Activated CD4-positive, alpha-beta T cell treated with anti-CD3 and anti-CD28 coated beads, Interleukin-2, amount 10 ng/mL, durations not matched to agents 7 days and 5 days (primary cell): ENCODE measurements at regions not wholly inside any gene's neighbourhood (a gene's known extent, or its start where the extent isn't known, plus 50 kb on each side); places are given as distances from the start of the nearest gene placed in this dataset.

Experiments used
- CTCF ChIA-PET: fragments of 350-600 bp; sonication (Branson Sonifier 250); formaldehyde crosslinking; loops from one replicate; lab custom pipeline; 2021; ENCODE audit warnings: antibody characterized with exemption; lab: Charles Lee
- POLR2A ChIA-PET: fragments of 350-600 bp; sonication (Branson Sonifier 250); formaldehyde crosslinking; loops from one replicate; lab custom pipeline; 2021; ENCODE audit warnings: antibody characterized with exemption; lab: Charles Lee
- DNase-seq: peaks from one replicate; pipeline ENCODE4 v3.0.0-alpha.2; 2020
- H3K27ac Mint-ChIP-seq: one replicate; pipeline ENCODE4 v1.8.0; 2021; ENCODE audit warnings: mild to moderate bottlenecking, moderate library complexity, mixed read lengths
- H3K27me3 Mint-ChIP-seq: one replicate; pipeline ENCODE4 v1.8.0; 2021; ENCODE audit warnings: mixed read lengths
- H3K36me3 Mint-ChIP-seq: one replicate; pipeline ENCODE4 v1.8.0; 2021; ENCODE audit warnings: low read depth, mixed read lengths
- H3K4me1 Mint-ChIP-seq: one replicate; pipeline ENCODE4 v1.8.0; 2021; ENCODE audit warnings: mixed read lengths
- H3K4me3 Mint-ChIP-seq: one replicate; pipeline ENCODE4 v1.8.0; 2021; ENCODE audit warnings: mild to moderate bottlenecking, moderate library complexity, mixed read lengths
- H3K9me3 Mint-ChIP-seq: one replicate; pipeline ENCODE4 v1.8.0; 2021; ENCODE audit warnings: mixed read lengths

GRCh38 chr21:15329191-15329590, 264.4 kb upstream of the NRIP1 start:
- no peak overlapping the region for H3K27ac Mint-ChIP-seq
- CTCF ChIA-PET: no interaction called here
- H3K4me1 Mint-ChIP-seq: no peaks in the 10 kb centered on the region
- POLR2A ChIA-PET: no interaction called here
- DNase-seq: no peak
- no peak overlapping the region for H3K4me3 Mint-ChIP-seq
- no peaks in the 10 kb centered on the region for H3K36me3 Mint-ChIP-seq
- no peaks in the 10 kb centered on the region for H3K9me3 Mint-ChIP-seq
- no peaks in the 10 kb centered on the region for H3K27me3 Mint-ChIP-seq

- no peak overlapping the region for H3K4me3 Mint-ChIP-seq
- H3K4me1 Mint-ChIP-seq: no peaks in the 10 kb centered on the region
- CTCF ChIA-PET: no interaction called here
- H3K36me3 Mint-ChIP-seq: no peaks in the 10 kb centered on the region
- H3K27me3 Mint-ChIP-seq: no peaks in the 10 kb centered on the region
- H3K27ac Mint-ChIP-seq: no peak overlapping the region
- no peak for DNase-seq
- no peaks in the 10 kb centered on the region for H3K9me3 Mint-ChIP-seq
- POLR2A ChIA-PET: no interaction called here
Observed at GRCh38 chr21:15330872-15331271, 266.1 kb upstream of the NRIP1 start.

DNA sequence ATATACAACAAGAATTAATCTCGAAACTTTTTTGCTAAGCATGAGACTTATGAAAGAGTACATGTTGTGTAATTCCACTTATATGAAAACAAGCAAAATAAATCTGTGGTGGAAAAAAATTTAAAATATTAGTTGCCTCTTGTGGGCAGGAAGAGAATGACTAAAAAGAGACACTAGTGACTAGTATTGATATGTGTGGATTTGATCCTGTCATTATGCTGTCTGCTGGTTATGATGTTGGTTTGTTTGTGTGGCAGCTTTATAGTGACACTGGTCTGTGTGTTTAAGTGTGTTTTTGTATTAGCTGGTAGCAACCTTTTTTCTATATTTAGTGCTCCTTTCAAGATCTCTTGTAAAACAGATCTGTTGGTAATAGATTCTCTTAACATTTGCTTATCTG, 267.8 kb upstream of the NRIP1 start:
- no peaks in the 10 kb centered on the region for H3K4me1 Mint-ChIP-seq
- H3K36me3 Mint-ChIP-seq: no peaks in the 10 kb centered on the region
- H3K27ac Mint-ChIP-seq: no peak overlapping the region
- H3K27me3 Mint-ChIP-seq: no peaks in the 10 kb centered on the region
- H3K4me3 Mint-ChIP-seq: no peak overlapping the region
- ChIA-PET CTCF (no interaction called here), POLR2A (no interaction called here)
- H3K9me3 Mint-ChIP-seq: no peaks in the 10 kb centered on the region
- DNase-seq: no peak

DNA sequence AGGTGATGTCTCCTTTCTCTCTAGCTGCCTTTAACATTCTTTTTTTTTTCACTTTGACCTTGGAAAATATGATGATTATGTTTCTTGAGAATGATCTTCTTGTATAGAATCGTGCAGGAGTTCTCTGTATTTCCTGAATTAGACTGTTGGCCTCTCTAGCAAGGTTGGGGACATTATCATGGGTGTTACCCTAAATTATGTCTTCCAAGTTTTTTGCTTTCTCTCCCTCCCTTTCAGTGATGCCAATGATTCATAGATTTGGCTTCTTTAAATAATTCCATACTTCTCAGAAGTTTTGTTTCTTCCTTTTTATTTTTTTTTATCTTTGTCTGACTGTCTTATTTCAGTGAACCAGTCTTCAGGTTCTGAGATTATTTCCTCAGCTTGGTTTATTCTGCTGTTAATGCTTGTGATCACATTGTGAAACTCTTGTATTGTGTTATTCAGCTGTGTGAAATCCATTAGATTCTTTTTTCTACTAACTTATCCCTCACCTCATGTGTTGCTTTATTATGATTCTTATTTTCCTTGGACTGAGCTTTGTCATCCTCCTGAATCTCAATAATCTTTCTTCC, 268.4 kb upstream of the NRIP1 start:
- Mint-ChIP-seq H3K4me3 (no peak overlapping the region), H3K27me3 (no peaks in the 10 kb centered on the region), H3K27ac (no peak overlapping the region), H3K36me3 (no peaks in the 10 kb centered on the region), H3K9me3 (no peaks in the 10 kb centered on the region), H3K4me1 (no peaks in the 10 kb centered on the region)
- CTCF ChIA-PET: interaction anchor here (0.9 kb wide), 1 partner anchor 47 kb away, joined by 5 read pairs; no protein-coding TSS in a partner anchor
- no peak for DNase-seq
- POLR2A ChIA-PET: no interaction called here

- no peaks in the 10 kb centered on the region for H3K4me1 Mint-ChIP-seq
- H3K27me3 Mint-ChIP-seq: peaks cover 2% of the 10 kb centered on the region
- ChIA-PET CTCF (interaction anchor here (0.6 to 0.9 kb wide), 2 partner anchors 20 to 48 kb away, joined by 3 to 5 read pairs; no protein-coding TSS in a partner anchor), POLR2A (no interaction called here)
- no peak for DNase-seq
- no peaks in the 10 kb centered on the region for H3K36me3 Mint-ChIP-seq
- H3K4me3 Mint-ChIP-seq: no peak overlapping the region
- H3K9me3 Mint-ChIP-seq: no peaks in the 10 kb centered on the region
- H3K27ac Mint-ChIP-seq: no peak overlapping the region
Observed at GRCh38 chr21:15333951-15334350, 269.2 kb upstream of the NRIP1 start.

DNA sequence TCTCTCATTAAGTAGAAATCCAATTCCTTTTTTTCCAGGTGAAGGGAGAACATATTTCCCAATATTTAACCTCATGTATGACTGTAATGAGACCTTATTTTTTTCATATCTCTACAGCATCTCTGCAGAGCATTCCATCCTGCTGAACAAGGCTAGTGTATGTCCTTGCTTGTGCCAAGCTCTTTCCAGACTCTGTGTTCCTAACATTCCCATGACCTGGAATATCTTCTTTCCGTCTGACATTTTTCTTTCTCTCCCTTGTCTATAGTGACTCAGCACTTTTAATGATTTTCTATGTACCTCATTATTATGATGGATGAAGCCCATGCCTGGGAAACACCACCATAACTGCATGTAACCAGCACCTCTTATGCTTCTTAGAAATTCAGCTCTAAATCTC, 278.3 kb upstream of the NRIP1 start:
- DNase-seq: no peak
- Mint-ChIP-seq H3K9me3 (no peaks in the 10 kb centered on the region), H3K4me3 (no peak overlapping the region), H3K4me1 (no peaks in the 10 kb centered on the region), H3K27ac (no peak overlapping the region), H3K27me3 (peaks cover 4% of the 10 kb centered on the region), H3K36me3 (no peaks in the 10 kb centered on the region)
- ChIA-PET CTCF (no interaction called here), POLR2A (no interaction called here)

- Mint-ChIP-seq H3K9me3 (no peaks in the 10 kb centered on the region), H3K27ac (no peak overlapping the region), H3K4me1 (peaks cover 2% of the 10 kb centered on the region), H3K4me3 (no peak overlapping the region), H3K27me3 (no peaks in the 10 kb centered on the region), H3K36me3 (no peaks in the 10 kb centered on the region)
- ChIA-PET CTCF (no interaction called here), POLR2A (no interaction called here)
- no peak for DNase-seq
Observed at GRCh38 chr21:15352009-15352408, 287.2 kb upstream of the NRIP1 start.

GRCh38 chr21:15353546-15353945, 288.7 kb upstream of the NRIP1 start:
- ChIA-PET CTCF (no interaction called here), POLR2A (no interaction called here)
- DNase-seq: no peak
- no peak overlapping the region for H3K27ac Mint-ChIP-seq
- peaks cover 2% of the 10 kb centered on the region for H3K4me1 Mint-ChIP-seq
- no peak overlapping the region for H3K4me3 Mint-ChIP-seq
- no peaks in the 10 kb centered on the region for H3K27me3 Mint-ChIP-seq
- no peaks in the 10 kb centered on the region for H3K36me3 Mint-ChIP-seq
- no peaks in the 10 kb centered on the region for H3K9me3 Mint-ChIP-seq

GRCh38 chr21:15354516-15354915, 289.7 kb upstream of the NRIP1 start:
- H3K27me3 Mint-ChIP-seq: no peaks in the 10 kb centered on the region
- no peaks in the 10 kb centered on the region for H3K36me3 Mint-ChIP-seq
- no peak for DNase-seq
- H3K4me3 Mint-ChIP-seq: no peak overlapping the region
- peaks cover 2% of the 10 kb centered on the region for H3K4me1 Mint-ChIP-seq
- ChIA-PET CTCF (no interaction called here), POLR2A (no interaction called here)
- H3K27ac Mint-ChIP-seq: no peak overlapping the region
- no peaks in the 10 kb centered on the region for H3K9me3 Mint-ChIP-seq

DNA sequence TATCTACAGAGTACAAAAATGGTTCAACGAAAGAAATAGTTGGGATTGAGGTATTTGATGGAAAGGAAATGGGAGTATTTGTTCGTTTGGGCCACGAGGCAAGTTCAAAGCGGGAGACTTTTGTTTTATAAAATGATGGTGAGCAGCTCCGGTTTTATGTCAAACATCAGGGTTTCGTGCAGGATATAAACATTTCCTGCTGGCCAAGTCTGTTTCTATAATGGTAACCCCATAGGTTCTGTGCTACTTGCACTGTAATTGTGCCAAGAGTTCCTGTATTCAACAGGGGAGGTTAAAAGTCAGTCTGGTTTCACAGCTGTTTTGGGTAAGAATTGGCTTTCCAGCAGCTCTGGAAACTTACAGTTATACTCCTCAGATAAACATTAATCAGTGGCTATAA, 290.3 kb upstream of the NRIP1 start:
- Mint-ChIP-seq H3K27me3 (no peaks in the 10 kb centered on the region), H3K4me3 (no peak overlapping the region)
- POLR2A ChIA-PET: no interaction called here

DNA sequence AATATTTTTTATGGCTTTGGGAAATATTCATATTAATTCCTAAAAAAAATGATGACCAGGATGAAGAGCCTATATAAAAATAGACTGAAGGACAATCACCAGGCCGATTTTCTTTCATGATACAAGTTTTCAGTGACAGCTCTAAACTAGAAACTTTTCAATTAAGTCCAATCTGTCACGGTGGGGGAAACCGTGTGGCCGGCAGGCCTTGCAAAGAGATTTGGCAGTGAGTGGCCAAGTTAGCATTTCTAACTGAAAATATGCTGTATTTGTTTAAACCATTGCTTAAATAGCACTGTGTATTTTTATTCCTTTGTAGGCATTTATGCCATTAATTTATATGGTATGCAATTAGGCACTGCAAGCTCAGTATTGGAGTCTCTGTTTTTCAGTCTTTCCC, 294.5 kb upstream of the NRIP1 start:
- Mint-ChIP-seq H3K36me3 (no peaks in the 10 kb centered on the region), H3K27ac (no peak overlapping the region), H3K4me1 (peaks cover 2% of the 10 kb centered on the region), H3K4me3 (no peak overlapping the region), H3K9me3 (peaks cover 2% of the 10 kb centered on the region), H3K27me3 (no peaks in the 10 kb centered on the region)
- CTCF ChIA-PET: no interaction called here
- no peak for DNase-seq
- POLR2A ChIA-PET: no interaction called here

More for the DNA sequence above, 290.3 kb upstream of the NRIP1 start:
- H3K9me3 Mint-ChIP-seq: no peaks in the 10 kb centered on the region
- DNase-seq: no peak
- CTCF ChIA-PET: no interaction called here
- no peaks in the 10 kb centered on the region for H3K36me3 Mint-ChIP-seq
- peaks cover 2% of the 10 kb centered on the region for H3K4me1 Mint-ChIP-seq
- H3K27ac Mint-ChIP-seq: no peak overlapping the region

GRCh38 chr21:15362458-15362857, 297.7 kb upstream of the NRIP1 start:
- no peaks in the 10 kb centered on the region for H3K27me3 Mint-ChIP-seq
- H3K4me1 Mint-ChIP-seq: no peaks in the 10 kb centered on the region
- no peak overlapping the region for H3K27ac Mint-ChIP-seq
- peaks cover 12% of the 10 kb centered on the region for H3K9me3 Mint-ChIP-seq
- CTCF ChIA-PET: no interaction called here
- no peak overlapping the region for H3K4me3 Mint-ChIP-seq
- POLR2A ChIA-PET: no interaction called here
- no peak for DNase-seq
- no peaks in the 10 kb centered on the region for H3K36me3 Mint-ChIP-seq

DNA sequence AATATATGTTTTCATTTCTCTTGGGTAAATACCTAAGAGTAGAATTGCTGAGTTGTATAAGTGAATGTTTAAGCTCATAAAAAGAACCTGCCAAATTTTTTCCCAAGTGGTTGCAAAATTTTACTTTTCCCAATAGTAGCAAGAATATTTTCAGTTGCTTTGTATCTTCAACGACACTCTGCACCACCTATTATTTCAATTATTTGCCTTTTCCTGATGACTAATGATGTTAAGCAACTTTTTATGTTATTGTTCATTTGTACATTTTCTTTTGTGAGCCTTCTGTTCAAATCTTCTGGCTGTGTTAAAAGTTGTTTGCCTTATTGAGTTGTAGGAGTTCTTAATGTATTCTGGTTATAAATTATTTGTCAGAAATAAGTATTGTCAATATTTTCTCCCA, 299.1 kb upstream of the NRIP1 start:
- H3K4me1 Mint-ChIP-seq: no peaks in the 10 kb centered on the region
- POLR2A ChIA-PET: no interaction called here
- DNase-seq: no peak

GRCh38 chr21:15365751-15366392, 301.1 kb upstream of the NRIP1 start:
- ChIA-PET POLR2A (no interaction called here), CTCF (no interaction called here)
- Mint-ChIP-seq H3K27me3 (no peaks in the 10 kb centered on the region), H3K4me3 (no peak overlapping the region), H3K9me3 (peaks cover 12% of the 10 kb centered on the region), H3K4me1 (no peaks in the 10 kb centered on the region), H3K36me3 (no peaks in the 10 kb centered on the region), H3K27ac (no peak overlapping the region)
- no peak for DNase-seq

More for the DNA sequence above, 299.1 kb upstream of the NRIP1 start:
- Mint-ChIP-seq H3K4me3 (no peak overlapping the region), H3K36me3 (no peaks in the 10 kb centered on the region), H3K27ac (no peak overlapping the region), H3K9me3 (peaks cover 12% of the 10 kb centered on the region), H3K27me3 (no peaks in the 10 kb centered on the region)
- CTCF ChIA-PET: no interaction called here
